HEK293 (cell line): ENCODE measurements at regions not wholly inside any gene's neighbourhood (a gene's known extent, or its start where the extent isn't known, plus 50 kb on each side); places are given as distances from the start of the nearest gene placed in this dataset.

Source experiments
- CTCF ChIA-PET: fragments of 350-600 bp; formaldehyde crosslinking; extraction: SDS; loops from one replicate; lab custom pipeline; 2021; ENCODE audit warnings: antibody characterized with exemption; lab: Yijun Ruan, JAX
- POLR2A ChIA-PET: fragments of 300-600 bp; formaldehyde crosslinking; extraction: SDS; loops from one replicate; lab custom pipeline; 2020; ENCODE audit warnings: antibody characterized with exemption, inconsistent platforms; lab: Yijun Ruan, JAX
- H3K27ac ChIP-seq: fragments of 200-500 bp; sonication (Bioruptor generic); 2 replicates; pipeline ENCODE4 v1.5.1; 2014; ENCODE audit warnings: low read depth, low read length, control low read depth, inconsistent platforms; ENCODE audit errors: extremely low read depth
- H3K36me3 ChIP-seq, 2 experiments: fragments of 200-500 bp in 1 of 2; sonication (Bioruptor generic) in 1 of 2; 1 replicate in 1 of 2; 2 replicates in 1 of 2; pipeline ENCODE4 v1.5.1; 2014 to 2017; ENCODE audit warnings: inconsistent platforms in 2 of 2, low read length in 2 of 2; ENCODE audit not compliant: control insufficient read depth in 2 of 2, insufficient read depth in 1 of 2
- H3K4me1 ChIP-seq: fragments of 200-500 bp; sonication (Bioruptor generic); 2 replicates; pipeline ENCODE4 v1.5.1; 2014; ENCODE audit warnings: mild to moderate bottlenecking, low read length, inconsistent platforms; ENCODE audit not compliant: control insufficient read depth, insufficient read depth
- H3K4me3 ChIP-seq: 2 replicates; pipeline ENCODE4 v1.5.1; 2011; ENCODE audit warnings: low read depth, mild to moderate bottlenecking, control low read depth, low read length, moderate library complexity
- H3K9me3 ChIP-seq: fragments of 200-500 bp; sonication (Bioruptor generic); 2 replicates; pipeline ENCODE4 v1.5.1; 2014; ENCODE audit warnings: low read depth, low read length, inconsistent platforms; ENCODE audit not compliant: control insufficient read depth, insufficient read depth
- SALL2 ChIP-seq: fragments of 450-650 bp; formaldehyde crosslinking; IDR thresholded peaks from 2 replicates; pipeline ENCODE4 v1.5.0; 2017; ENCODE audit warnings: missing biosample characterization, mild to moderate bottlenecking, missing genetic modification characterization, borderline replicate concordance
- ZIC2 ChIP-seq: fragments of 450-650 bp; formaldehyde crosslinking; IDR thresholded peaks from 2 replicates; pipeline ENCODE4 v1.5.1; 2016; ENCODE audit warnings: missing biosample characterization, missing genetic modification characterization
- ZNF169 ChIP-seq: fragments of 450-650 bp; formaldehyde crosslinking; IDR thresholded peaks from 2 replicates; pipeline ENCODE4 v1.5.1; 2016; ENCODE audit warnings: missing biosample characterization, missing genetic modification characterization
- ZNF423 ChIP-seq: fragments of 450-650 bp; formaldehyde crosslinking; IDR thresholded peaks from 2 replicates; pipeline ENCODE4 v1.5.1; 2016; ENCODE audit warnings: missing biosample characterization, missing genetic modification characterization
- ZNF473 ChIP-seq: fragments of 450-650 bp; formaldehyde crosslinking; IDR thresholded peaks from 2 replicates; pipeline ENCODE4 v1.5.1; 2017; ENCODE audit warnings: missing biosample characterization, missing genetic modification characterization
- ZNF521 ChIP-seq: fragments of 450-650 bp; formaldehyde crosslinking; IDR thresholded peaks from 2 replicates; pipeline ENCODE4 v1.5.1; 2017; ENCODE audit warnings: missing biosample characterization, mild to moderate bottlenecking, missing genetic modification characterization
- ZNF677 ChIP-seq: fragments of 450-650 bp; IDR thresholded peaks from 2 replicates; pipeline ENCODE4 v1.5.0; 2018; ENCODE audit warnings: missing biosample characterization, mild to moderate bottlenecking, missing genetic modification characterization, moderate library complexity
- ZNF791 ChIP-seq: fragments of 450-650 bp; formaldehyde crosslinking; IDR thresholded peaks from 2 replicates; pipeline ENCODE4 v1.5.1; 2016; ENCODE audit warnings: missing biosample characterization, missing genetic modification characterization
- TF ChIP-seq, protein P1 (sequence below): fragments of 450-650 bp; formaldehyde crosslinking; IDR thresholded peaks from 2 replicates; pipeline ENCODE4 v1.5.1; 2016; ENCODE audit warnings: missing biosample characterization, missing genetic modification characterization
- TF ChIP-seq, protein P2 (sequence below): fragments of 450-650 bp; formaldehyde crosslinking; IDR thresholded peaks from 2 replicates; pipeline ENCODE4 v1.5.1; 2016; ENCODE audit warnings: missing biosample characterization, missing genetic modification characterization

DNA sequence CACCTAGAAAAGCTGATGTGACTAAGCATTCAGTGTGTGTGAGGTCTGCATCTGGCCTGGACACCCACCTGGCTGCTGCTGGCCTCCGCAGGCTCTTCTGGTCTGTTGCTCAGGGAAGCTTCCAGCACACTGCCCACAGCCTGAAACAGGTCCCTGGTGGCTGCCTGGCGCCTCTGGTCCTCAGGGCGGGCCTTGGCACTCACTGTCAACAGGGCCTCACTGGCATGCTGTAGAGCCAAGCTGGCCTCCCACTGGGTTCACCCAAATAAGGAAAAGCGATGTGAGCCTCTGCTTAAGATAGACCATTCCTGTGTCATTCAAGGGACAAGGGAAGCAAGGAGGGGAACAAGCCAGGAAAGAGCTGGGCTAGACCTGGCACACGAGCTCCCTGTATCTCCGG is 70.6 kb upstream of the BCO1 start (continued):
- TF ChIP-seq ZNF521 (tag by site-specific recombination), result no peak
- TF ChIP-seq ZNF791 (tag by site-specific recombination), result no peak
- TF ChIP-seq ZNF473 (tag by site-specific recombination), result no peak
- TF ChIP-seq, protein P1, sequence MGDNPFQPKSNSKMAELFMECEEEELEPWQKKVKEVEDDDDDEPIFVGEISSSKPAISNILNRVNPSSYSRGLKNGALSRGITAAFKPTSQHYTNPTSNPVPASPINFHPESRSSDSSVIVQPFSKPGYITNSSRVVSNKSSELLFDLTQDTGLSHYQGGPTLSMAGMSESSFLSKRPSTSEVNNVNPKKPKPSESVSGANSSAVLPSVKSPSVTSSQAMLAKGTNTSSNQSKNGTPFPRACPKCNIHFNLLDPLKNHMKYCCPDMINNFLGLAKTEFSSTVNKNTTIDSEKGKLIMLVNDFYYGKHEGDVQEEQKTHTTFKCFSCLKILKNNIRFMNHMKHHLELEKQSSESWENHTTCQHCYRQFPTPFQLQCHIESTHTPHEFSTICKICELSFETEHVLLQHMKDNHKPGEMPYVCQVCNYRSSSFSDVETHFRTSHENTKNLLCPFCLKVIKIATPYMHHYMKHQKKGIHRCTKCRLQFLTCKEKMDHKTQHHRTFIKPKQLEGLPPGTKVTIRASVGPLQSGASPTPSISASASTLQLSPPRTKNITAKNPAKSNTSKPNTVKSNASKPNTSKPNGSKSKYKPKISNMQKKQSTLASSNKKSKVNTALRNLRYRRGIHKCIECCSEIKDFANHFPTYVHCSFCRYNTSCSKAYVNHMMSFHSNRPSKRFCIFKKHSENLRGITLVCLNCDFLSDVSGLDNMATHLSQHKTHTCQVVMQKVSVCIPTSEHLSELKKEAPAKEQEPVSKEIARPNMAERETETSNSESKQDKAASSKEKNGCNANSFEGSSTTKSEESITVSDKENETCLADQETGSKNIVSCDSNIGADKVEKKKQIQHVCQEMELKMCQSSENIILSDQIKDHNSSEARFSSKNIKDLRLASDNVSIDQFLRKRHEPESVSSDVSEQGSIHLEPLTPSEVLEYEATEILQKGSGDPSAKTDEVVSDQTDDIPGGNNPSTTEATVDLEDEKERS (tag by site-specific recombination), result no peak

DNA sequence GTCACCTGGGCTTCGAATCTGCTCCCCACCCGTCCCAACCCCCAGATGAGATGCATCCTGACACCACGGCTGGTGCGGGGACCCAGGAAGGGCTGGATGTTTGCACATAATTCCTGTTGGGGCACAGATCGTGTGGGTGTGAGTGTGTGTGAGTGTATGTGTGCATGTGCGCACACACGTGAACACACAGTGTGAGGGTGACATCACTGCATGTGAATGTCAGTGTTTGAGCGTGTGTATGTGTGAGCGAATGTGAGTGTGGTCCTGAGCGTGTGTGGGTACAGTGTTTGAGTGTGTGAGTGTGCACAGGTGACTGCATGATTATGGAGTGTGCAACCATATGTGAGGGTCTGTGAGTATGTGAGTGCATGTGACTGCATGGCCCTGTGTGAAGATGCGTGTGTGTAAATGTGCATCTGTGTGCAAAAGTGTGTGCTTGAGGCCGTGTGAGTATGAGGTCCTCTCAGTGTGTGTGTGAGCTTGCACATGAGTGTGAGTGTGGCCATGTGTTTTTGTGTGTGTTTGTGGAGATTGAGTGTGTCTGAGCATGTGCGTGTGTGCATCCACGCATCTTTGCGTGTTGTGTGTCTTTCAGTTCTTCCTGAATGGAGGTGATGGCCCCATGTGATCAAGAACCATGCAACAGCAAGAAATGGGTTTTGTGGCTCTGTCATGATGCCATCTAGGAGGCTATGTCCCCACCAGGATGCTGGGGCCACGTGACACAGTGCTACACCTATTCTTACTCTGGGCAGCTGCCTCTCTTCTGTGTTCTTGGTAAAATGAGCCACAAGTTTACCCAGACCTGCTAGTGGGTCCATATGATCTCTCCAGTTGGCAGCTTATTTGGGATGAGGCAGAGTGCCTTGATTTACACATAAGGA is 70.5 kb upstream of the GCSH start:
- ChIA-PET POLR2A (no interaction called here), CTCF (no interaction called here)
- Histone ChIP-seq H3K36me3 (no peaks in the 10 kb centered on the region), H3K27ac (no peak overlapping the region), H3K9me3 (no peaks in the 10 kb centered on the region), H3K4me1 (no peaks in the 10 kb centered on the region), H3K4me3 (no peak overlapping the region)
- TF ChIP-seq, protein P2, sequence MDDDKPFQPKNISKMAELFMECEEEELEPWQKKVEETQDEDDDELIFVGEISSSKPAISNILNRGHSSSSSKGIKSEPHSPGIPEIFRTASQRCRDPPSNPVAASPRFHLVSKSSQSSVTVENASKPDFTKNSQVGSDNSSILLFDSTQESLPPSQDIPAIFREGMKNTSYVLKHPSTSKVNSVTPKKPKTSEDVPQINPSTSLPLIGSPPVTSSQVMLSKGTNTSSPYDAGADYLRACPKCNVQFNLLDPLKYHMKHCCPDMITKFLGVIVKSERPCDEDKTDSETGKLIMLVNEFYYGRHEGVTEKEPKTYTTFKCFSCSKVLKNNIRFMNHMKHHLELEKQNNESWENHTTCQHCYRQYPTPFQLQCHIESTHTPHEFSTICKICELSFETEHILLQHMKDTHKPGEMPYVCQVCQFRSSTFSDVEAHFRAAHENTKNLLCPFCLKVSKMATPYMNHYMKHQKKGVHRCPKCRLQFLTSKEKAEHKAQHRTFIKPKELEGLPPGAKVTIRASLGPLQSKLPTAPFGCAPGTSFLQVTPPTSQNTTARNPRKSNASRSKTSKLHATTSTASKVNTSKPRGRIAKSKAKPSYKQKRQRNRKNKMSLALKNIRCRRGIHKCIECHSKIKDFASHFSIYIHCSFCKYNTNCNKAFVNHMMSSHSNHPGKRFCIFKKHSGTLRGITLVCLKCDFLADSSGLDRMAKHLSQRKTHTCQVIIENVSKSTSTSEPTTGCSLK, result no peak
- TF ChIP-seq ZNF423 (tag by site-specific recombination), result no peak

DNA sequence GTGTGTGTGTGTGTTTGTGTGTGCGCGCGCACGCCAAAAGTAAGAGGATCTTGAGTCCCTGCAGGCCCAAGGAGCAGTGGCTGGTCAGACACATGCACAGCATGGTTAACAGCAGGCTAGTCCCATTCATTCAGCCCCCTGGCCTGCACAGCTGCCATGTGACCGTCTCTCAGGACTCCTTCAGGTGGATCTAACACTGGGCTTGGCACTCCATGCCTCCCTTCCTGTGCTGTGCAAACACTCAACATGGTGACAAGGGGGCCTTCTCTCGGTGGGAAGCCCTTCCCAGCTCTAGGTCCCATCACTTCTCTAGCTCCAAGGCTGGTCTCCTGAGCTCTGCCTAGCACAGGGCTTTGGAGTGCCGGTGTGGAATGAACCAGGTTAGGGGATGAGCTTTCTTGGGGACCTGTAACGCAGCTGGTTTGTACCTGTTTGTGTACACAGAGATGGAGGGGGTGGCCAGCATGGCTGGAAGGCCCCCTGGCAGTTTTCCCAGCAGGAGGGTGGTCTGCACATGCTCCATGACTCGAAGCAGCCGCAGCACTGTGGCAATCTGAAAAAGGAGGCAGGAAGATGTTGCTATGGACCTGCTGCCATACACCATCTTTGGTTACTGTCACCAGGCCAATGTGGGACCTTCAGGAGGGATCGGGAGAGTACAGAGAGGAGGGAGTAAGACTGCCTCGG is 69.4 kb upstream of the GCSH start:
- ChIA-PET CTCF (interaction anchor here (1.8 kb wide), 1 partner anchor 39 kb away, joined by 4 read pairs; no protein-coding TSS in a partner anchor), POLR2A (no interaction called here)
- Histone ChIP-seq H3K27ac (no peak overlapping the region), H3K9me3 (no peaks in the 10 kb centered on the region), H3K36me3 (no peaks in the 10 kb centered on the region), H3K4me1 (no peaks in the 10 kb centered on the region), H3K4me3 (no peak overlapping the region)
- TF ChIP-seq ZIC2 (tag by site-specific recombination) (peak; percentile 65; the same call in 1 of the 2 replicates), ZNF169 (tag by site-specific recombination) (no peak)

DNA sequence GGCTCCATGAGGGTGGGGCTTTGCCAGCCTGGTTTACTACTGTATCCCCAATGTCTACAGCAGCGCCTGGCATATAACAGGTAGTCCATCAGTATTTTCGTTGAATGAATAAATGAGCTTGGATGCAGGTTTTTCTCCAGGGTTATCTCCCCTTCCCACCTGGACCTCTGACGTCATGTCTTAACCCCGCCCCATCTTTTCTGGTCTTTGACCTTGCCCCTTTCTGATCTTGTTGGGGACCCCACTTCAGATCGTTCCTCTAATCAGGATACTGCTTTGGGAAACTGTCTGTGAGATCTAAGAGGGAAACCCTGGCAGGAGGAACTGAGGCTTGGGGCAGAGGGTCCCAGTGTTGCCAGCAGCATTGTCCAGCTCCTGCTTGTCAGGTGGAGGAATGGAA is 68.8 kb upstream of the GCSH start:
- Histone ChIP-seq H3K36me3 (no peaks in the 10 kb centered on the region), H3K4me3 (no peak overlapping the region), H3K9me3 (no peaks in the 10 kb centered on the region)
- ChIA-PET CTCF (interaction anchor here (1.8 kb wide), 1 partner anchor 40 kb away, joined by 4 read pairs; no protein-coding TSS in a partner anchor), POLR2A (no interaction called here)
- TF ChIP-seq SALL2 (tag by site-specific recombination) (no peak), ZNF677 (tag by site-specific recombination) (peak; percentile 81)
- TF ChIP-seq, all 188 proteins: peak for 1
- H3K27ac ChIP-seq, result no peak overlapping the region
- no peaks in the 10 kb centered on the region for H3K4me1 ChIP-seq
